SK-N-SH treated with all-trans-retinoic acid at 6 μM for 48 hours (cell line): ENCODE measurements at regions not wholly inside any gene's neighbourhood (a gene's known extent, or its start where the extent isn't known, plus 50 kb on each side); places are given as distances from the start of the nearest gene placed in this dataset.
"Not testable (repeated sequence)": the region's sequence is repeated elsewhere in the genome, so short reads cannot be mapped to it uniquely, and the experiment has no call there.

Experiments used
- ATAC-seq: fragments of 200-7000 bp; cut with Tn5 transposase; 3 replicates; pipeline ENCODE4 v1.9.1; 2020; ENCODE audit warnings: mild to moderate bottlenecking, moderate library complexity
- CREB5 ChIP-seq: fragments of 250-450 bp; sonication (Bioruptor Pico); IDR thresholded peaks from 2 replicates; pipeline ENCODE4 v1.5.1; 2020; ENCODE audit warnings: low read depth, mild to moderate bottlenecking, moderate library complexity
- CSDC2 ChIP-seq: fragments of 250-450 bp; sonication (Bioruptor Pico); IDR thresholded peaks from 2 replicates; pipeline ENCODE4 v1.5.0; 2020; ENCODE audit warnings: mild to moderate bottlenecking, moderate library complexity
- CSRNP3 ChIP-seq: fragments of 250-450 bp; sonication (Bioruptor Pico); IDR thresholded peaks from 2 replicates; pipeline ENCODE4 v1.5.1; 2021; ENCODE audit warnings: mild to moderate bottlenecking, moderate library complexity
- ESRRG ChIP-seq: fragments of 250-450 bp; sonication (Bioruptor Pico); IDR thresholded peaks from 2 replicates; pipeline ENCODE4 v1.6.1; 2021; ENCODE audit warnings: mild to moderate bottlenecking
- GLIS3 ChIP-seq: fragments of 250-450 bp; sonication (Bioruptor Pico); IDR thresholded peaks from 2 replicates; pipeline ENCODE4 v1.5.0; 2020; ENCODE audit warnings: mild to moderate bottlenecking, moderate library complexity
- ISL1 ChIP-seq: fragments of 250-450 bp; sonication (Bioruptor Pico); IDR thresholded peaks from 2 replicates; pipeline ENCODE4 v2.1.2; 2022; ENCODE audit warnings: mild to moderate bottlenecking, moderate library complexity
- OSR1 ChIP-seq: fragments of 250-450 bp; sonication (Bioruptor Pico); IDR thresholded peaks from 2 replicates; pipeline ENCODE4 v1.8.0; 2022; ENCODE audit warnings: moderate library complexity, mild to moderate bottlenecking, inconsistent platforms
- PATZ1 ChIP-seq: fragments of 250-450 bp; sonication (Bioruptor Pico); IDR thresholded peaks from 2 replicates; pipeline ENCODE4 v1.8.0; 2020; ENCODE audit warnings: mild to moderate bottlenecking, moderate library complexity, borderline replicate concordance
- POU6F1 ChIP-seq: fragments of 250-450 bp; sonication (Bioruptor Pico); IDR thresholded peaks from 2 replicates; pipeline ENCODE4 v1.8.0; 2021; ENCODE audit warnings: low read depth, mild to moderate bottlenecking, moderate library complexity, borderline replicate concordance
- PPARA ChIP-seq: fragments of 250-450 bp; sonication (Bioruptor Pico); IDR thresholded peaks from 2 replicates; pipeline ENCODE4 v1.5.0; 2020; ENCODE audit warnings: mild to moderate bottlenecking, borderline replicate concordance
- RARB ChIP-seq: fragments of 250-450 bp; sonication (Bioruptor Pico); IDR thresholded peaks from 2 replicates; pipeline ENCODE4 v1.8.0; 2021; ENCODE audit warnings: mild to moderate bottlenecking, moderate library complexity
- SNAI2 ChIP-seq: fragments of 250-450 bp; sonication (Bioruptor Pico); IDR thresholded peaks from 2 replicates; pipeline ENCODE4 v1.5.0; 2020; ENCODE audit warnings: mild to moderate bottlenecking, moderate library complexity
- TCF4 ChIP-seq: fragments of 250-450 bp; sonication (Bioruptor Pico); IDR thresholded peaks from 2 replicates; pipeline ENCODE4 v1.8.0; 2021; ENCODE audit warnings: mild to moderate bottlenecking, moderate library complexity, borderline replicate concordance
- TOX ChIP-seq: fragments of 250-450 bp; sonication (Bioruptor Pico); IDR thresholded peaks from 2 replicates; pipeline ENCODE4 v1.8.0; 2021; ENCODE audit warnings: mild to moderate bottlenecking, moderate library complexity, borderline replicate concordance
- ZC3H10 ChIP-seq: fragments of 250-450 bp; sonication (Bioruptor Pico); IDR thresholded peaks from 2 replicates; pipeline ENCODE4 v1.5.1; 2021; ENCODE audit warnings: mild to moderate bottlenecking, moderate library complexity
- ZFP3 ChIP-seq: fragments of 250-450 bp; sonication (Bioruptor Pico); IDR thresholded peaks from 2 replicates; pipeline ENCODE4 v1.5.0; 2020; ENCODE audit warnings: mild to moderate bottlenecking, moderate library complexity
- ZFP30 ChIP-seq: fragments of 450-650 bp; formaldehyde crosslinking; IDR thresholded peaks from 2 replicates; pipeline ENCODE4 v1.5.0; 2022; ENCODE audit warnings: mild to moderate bottlenecking, moderate library complexity
- ZNF565 ChIP-seq: fragments of 450-650 bp; formaldehyde crosslinking; conservative IDR thresholded peaks from 2 replicates; pipeline ENCODE4 v1.5.0; 2020; ENCODE audit warnings: low read depth, mild to moderate bottlenecking, moderate library complexity
- ZNF70 ChIP-seq: fragments of 450-650 bp; formaldehyde crosslinking; IDR thresholded peaks from 2 replicates; pipeline ENCODE4 v1.5.0; 2020; ENCODE audit warnings: mild to moderate bottlenecking, moderate library complexity
- ZNF8 ChIP-seq: fragments of 450-650 bp; formaldehyde crosslinking; IDR thresholded peaks from 2 replicates; pipeline ENCODE4 v1.5.0; 2020; ENCODE audit warnings: mild to moderate bottlenecking, moderate library complexity

- TF ChIP-seq CREB5 (no peak), ISL1 (CRISPR knock-in tag) (no peak), CSRNP3 (CRISPR knock-in tag) (no peak)
Measured at GRCh38 chr3:147089286-147089685, 317.1 kb downstream of the ZIC4 start.

GRCh38 chr3:147059500-147059899 lies 346.8 kb downstream of the ZIC4 start:
- ATAC-seq, result not testable (repeated sequence)

More at GRCh38 chr3:147089286-147089685, 317.1 kb downstream of the ZIC4 start:
- no peak for ATAC-seq

- no peak for ATAC-seq
Measured at GRCh38 chr3:147049821-147050220, 356.5 kb downstream of the ZIC4 start.

GRCh38 chr3:147049305-147049704 lies 357.0 kb downstream of the ZIC4 start:
- TF ChIP-seq ZNF8 (CRISPR knock-in tag) (no peak), TOX (CRISPR knock-in tag) (no peak), PATZ1 (CRISPR knock-in tag) (no peak), POU6F1 (CRISPR knock-in tag) (no peak), TCF4 (CRISPR knock-in tag) (no peak), ZFP3 (CRISPR knock-in tag) (no peak), CREB5 (no peak), SNAI2 (no peak), RARB (no peak), ISL1 (CRISPR knock-in tag) (no peak)
- no peak for ATAC-seq

More at GRCh38 chr3:147049821-147050220, 356.5 kb downstream of the ZIC4 start:
- TF ChIP-seq ESRRG (CRISPR knock-in tag) (no peak), TCF4 (CRISPR knock-in tag) (no peak), GLIS3 (no peak), OSR1 (CRISPR knock-in tag) (no peak), CSRNP3 (CRISPR knock-in tag) (no peak), ISL1 (CRISPR knock-in tag) (no peak), ZNF565 (CRISPR knock-in tag) (no peak), CSDC2 (CRISPR knock-in tag) (no peak), POU6F1 (CRISPR knock-in tag) (no peak), ZC3H10 (CRISPR knock-in tag) (no peak), ZFP30 (CRISPR knock-in tag) (no peak), ZNF8 (CRISPR knock-in tag) (no peak), PPARA (CRISPR knock-in tag) (no peak), TOX (CRISPR knock-in tag) (no peak), ZNF70 (CRISPR knock-in tag) (no peak)
- TF ChIP-seq, all 23 proteins: peak for 0
